ENCODE measurements at regions not wholly inside any gene's neighbourhood (a gene's known extent, or its start where the extent isn't known, plus 50 kb on each side); places are given as distances from the start of the nearest gene placed in this dataset.
A peak's percentile ranks its signal among the peaks of the same experiment; 100 is the strongest.
"Not testable (repeated sequence)": the region's sequence is repeated elsewhere in the genome, so short reads cannot be mapped to it uniquely, and the experiment has no call there.

- no peak for DNase-seq (ENCODE audit: low read depth)
Measured at GRCh38 chr10:30763918-30764317, 134.4 kb upstream of the LYZL2 start.

DNA sequence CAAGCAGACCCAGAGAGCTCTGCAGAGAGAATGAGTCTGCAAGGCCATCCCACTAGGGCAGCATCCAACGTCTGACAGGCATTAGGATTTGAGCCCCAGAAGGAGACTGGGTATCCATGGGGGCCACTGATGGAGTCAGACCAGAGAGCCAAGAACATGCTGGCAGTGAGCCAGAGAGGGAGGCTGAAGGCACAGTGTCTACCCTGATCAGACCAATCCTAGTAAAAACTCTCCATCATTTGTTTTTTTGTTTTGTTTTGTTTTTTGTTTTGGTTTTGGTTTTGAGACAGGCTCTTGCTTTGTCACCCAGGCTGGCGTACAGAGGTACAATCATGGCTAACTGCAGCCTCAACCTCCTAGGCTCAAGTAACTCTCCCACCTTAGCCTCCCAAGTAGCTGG lies 133.1 kb upstream of the LYZL2 start:
- no peak for DNase-seq (ENCODE audit: low read depth)

- DNase-seq (ENCODE audit: low read depth) = no peak
Measured at GRCh38 chr10:30759423-30759822, 129.9 kb upstream of the LYZL2 start.

- DNase-seq (ENCODE audit: low read depth) = no peak
Measured at GRCh38 chr10:30758338-30758737, 128.8 kb upstream of the LYZL2 start.

- no peak for DNase-seq (ENCODE audit: low read depth)
Measured at GRCh38 chr10:30756896-30757295, 127.3 kb upstream of the LYZL2 start.

DNA sequence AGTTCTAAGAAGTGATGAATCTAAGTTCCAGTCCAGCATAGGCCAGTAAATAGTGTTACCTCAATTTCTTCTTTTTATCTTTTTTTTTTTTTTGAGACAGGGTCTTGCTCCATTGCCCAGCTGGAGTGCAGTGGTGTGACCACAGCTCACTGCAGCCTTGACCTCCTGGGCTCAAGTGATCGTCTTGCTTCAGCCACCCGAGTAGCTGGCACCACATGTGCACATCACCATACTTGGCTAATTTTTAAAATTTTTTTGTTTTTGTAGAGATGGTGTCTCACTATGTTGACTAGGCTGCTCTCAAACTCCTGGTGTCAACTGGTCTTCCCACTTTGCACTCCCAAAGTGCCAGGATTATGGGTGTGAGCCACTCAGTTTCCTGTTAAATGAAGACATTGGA lies 126.6 kb upstream of the LYZL2 start:
- no peak for DNase-seq (ENCODE audit: low read depth)

GRCh38 chr10:30755441-30755953 lies 125.9 kb upstream of the LYZL2 start:
- no peak for DNase-seq (ENCODE audit: low read depth)

- DNase-seq (ENCODE audit: low read depth) = no peak
Measured at GRCh38 chr10:30752481-30752881, 122.9 kb upstream of the LYZL2 start.

DNA sequence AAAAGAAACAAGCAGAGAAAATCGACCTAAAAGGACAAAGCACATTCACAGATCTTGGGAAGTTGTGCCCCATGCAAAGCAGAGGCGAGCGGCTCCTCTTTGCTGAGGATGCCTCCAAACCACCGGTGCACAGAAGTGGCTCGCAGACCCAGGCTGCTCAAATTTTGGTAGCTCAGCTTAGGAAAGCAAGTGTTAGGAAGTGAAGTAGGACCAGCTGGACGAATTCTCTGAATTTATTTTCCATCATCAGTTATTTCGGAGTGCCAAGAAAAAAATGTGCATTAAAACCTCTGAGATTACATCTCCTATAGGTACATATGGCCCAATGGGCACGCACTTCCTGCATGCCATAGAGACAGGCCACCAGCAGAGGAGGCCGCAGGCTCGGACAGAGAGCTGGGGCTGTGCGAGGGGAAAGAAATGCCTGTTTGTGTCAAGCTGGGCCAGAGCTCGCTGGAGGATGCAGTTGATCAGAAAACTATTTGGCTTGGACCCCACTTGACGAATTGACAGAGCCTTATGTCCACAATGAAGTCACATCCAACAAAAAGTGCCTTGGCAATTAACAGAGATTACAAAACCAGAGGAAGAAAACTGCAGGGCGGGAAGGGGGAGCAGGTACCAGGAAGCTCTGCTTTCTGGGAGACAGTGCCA lies 122.3 kb upstream of the LYZL2 start:
- DNase-seq (ENCODE audit: low read depth) = peak; percentile 45

- DNase-seq (ENCODE audit: low read depth) = no peak
Measured at GRCh38 chr10:30750971-30751677, 121.6 kb upstream of the LYZL2 start.

GRCh38 chr10:30749385-30749784 lies 119.8 kb upstream of the LYZL2 start:
- no peak for DNase-seq (ENCODE audit: low read depth)

DNA sequence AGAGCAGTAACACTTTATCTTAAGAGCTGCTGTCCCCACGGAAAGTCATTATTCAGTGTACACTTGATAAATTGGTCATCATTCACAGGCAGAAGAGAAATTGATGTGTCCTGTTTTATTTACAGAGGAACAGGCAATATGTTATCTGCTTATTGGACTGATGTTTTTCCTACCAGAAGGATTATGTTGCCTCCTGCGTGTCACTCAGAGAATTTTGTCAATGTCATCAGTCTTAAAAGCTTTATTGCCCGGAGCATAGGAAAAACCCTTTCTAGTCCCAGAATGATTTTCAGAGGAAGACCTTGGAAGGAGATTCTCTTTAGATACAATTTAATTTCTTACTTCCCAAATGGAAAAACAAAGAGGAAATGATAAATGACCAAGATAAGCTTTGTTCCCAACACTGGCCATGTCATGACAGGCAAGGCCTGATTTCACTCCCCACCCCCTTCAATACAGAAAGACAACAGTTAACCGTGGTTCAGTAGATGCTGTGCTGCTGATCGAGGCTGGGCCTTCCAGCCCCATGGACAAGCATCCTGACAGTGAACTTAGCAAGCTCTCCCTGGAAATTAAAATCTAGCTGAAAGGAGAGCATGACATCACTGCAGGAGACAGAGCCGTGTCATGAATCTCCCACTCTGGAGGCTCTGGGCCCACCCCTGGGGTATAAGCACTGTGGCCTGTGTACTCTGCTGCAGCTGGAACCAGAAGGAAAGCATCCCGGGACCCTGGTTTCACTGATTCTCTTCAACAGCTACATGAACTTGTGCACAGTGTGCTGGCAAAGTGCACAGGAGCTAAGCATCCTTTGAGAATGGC lies 118.8 kb upstream of the LYZL2 start:
- DNase-seq (ENCODE audit: low read depth) = no peak

GRCh38 chr10:30747633-30748032 lies 118.1 kb upstream of the LYZL2 start:
- peak; percentile 31 for DNase-seq (ENCODE audit: low read depth)

- DNase-seq (ENCODE audit: low read depth) = no peak
Measured at GRCh38 chr10:30745953-30746352, 116.4 kb upstream of the LYZL2 start.

DNA sequence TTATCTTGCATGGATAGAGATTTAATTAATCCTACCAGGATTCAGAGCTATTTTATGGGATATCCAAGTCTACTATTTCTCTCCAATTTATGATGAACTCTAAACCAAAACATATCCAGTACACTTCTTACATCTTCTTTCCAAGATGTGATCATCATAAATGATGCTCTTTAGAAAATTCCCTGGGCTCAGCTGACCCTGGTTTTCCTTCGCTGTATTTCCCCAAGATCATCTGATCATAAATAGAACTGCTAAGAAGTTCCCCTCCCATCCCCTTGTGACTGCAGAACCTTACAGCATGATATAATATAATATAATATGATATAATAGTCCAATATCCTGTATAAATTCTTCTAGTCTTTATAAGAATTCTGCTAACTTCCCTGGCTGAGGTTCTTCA lies 114.6 kb upstream of the LYZL2 start:
- DNase-seq (ENCODE audit: low read depth) = no peak

DNA sequence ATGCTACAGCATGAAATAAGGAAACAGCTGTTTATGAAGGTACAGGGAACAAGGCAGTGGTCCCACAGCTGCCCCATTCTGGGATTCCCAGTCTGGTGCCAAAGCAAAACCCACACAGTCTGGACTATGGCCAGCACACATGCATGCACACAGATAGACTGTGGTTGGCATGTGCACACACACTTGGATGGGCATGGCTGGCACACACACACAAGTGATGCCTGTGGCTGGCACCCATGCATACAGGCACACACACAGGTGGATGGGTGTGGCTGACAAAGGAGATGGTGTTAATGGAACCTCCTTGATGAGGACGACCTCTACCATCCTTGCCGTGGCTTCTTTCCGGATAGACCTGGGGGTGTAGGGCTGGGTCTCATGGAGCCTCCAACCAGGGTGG lies 114.0 kb upstream of the LYZL2 start:
- no peak for DNase-seq (ENCODE audit: low read depth)

DNA sequence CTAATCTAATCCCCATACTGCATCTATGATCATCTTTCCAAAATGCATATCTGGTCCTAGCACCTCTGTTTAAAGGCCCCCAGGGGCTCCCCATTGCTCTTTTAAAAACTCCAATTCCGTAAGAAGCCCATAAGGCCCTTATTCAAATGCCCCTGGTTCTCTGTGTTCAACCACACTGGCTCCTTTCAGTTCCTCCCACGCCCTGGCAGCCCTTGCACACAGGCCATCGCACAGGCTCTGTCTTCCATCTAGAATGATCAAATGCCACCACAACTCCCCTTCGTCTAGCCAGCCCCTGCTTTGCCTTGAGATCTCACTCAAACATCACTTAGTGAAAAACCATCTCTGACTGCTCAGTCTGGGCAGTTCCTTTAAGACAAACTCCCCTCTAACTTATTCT lies 112.9 kb upstream of the LYZL2 start:
- no peak for DNase-seq (ENCODE audit: low read depth)

DNA sequence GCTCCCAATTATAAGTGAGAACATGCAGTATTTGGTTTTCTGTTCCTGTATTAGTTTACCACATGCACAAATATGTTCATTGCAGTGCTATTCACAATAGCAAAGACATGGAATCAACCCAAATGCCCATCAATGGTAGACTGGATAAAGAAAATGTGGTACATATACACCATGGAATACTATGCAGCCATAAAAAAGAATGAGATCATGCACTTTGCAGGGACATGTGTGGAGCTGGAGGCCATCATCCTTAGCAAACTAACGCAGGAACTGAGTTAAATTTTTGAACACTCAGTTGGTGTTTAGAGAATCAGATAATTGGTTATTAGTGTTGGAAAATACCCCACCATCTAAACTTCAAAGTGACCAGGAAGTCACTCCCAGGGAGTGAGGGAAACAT lies 111.2 kb upstream of the LYZL2 start:
- not testable (repeated sequence) for DNase-seq (ENCODE audit: low read depth)

GRCh38 chr10:30738416-30738815 lies 108.9 kb upstream of the LYZL2 start:
- DNase-seq (ENCODE audit: low read depth) = no peak

- no peak for DNase-seq (ENCODE audit: low read depth)
Measured at GRCh38 chr10:30737931-30738391, 108.4 kb upstream of the LYZL2 start.

DNA sequence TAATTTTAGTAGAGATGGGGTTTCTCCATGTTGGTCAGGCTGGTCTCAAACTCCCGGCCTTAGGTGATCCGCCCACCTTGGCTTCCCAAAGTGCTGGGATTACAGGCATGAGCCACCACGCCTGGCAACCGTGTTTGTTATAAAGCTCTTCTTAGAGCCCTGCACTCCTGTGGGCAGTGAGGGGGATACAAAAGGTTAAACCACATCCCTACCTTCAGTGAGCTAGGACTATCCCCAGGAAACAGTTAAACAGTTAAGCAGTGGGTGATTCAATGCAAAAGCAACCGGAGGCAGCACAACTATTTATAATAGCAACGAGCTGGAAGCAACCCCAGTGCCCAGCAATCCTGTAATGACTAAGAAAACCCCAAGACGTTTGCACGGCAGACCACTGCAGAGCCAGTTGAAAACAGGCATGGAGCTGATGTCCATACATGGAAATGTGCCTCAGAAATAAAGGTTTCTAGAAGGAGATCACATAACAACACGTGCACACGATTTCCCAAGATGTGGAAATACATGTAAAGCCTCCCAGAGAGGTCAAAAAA lies 107.2 kb upstream of the LYZL2 start:
- no peak for DNase-seq (ENCODE audit: low read depth)

DNA sequence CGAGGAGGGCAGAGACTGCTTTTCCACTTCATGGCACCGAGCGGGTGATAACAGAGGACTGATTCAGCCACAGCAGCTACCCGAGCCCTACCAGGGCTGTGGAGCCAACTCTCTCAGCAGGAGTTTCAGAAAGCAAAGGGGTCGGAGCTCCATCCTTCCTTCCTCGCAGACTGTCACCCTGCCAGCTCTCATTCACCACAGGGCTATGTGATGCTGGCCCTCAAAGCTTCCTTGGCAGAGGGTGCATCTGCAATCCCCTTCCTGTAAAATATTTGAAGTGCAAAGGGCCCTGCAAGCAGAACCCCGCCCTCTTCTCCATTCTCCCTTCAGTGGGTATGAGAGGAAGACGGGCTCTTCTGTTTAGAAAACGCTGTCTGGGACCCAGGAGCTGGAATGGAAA lies 105.3 kb upstream of the LYZL2 start:
- DNase-seq (ENCODE audit: low read depth) = no peak
